ENCODE measurements at regions not wholly inside any gene's neighbourhood (a gene's known extent, or its start where the extent isn't known, plus 50 kb on each side); places are given as distances from the start of the nearest gene placed in this dataset.
A peak's percentile ranks its signal among the peaks of the same experiment; 100 is the strongest.
"Not testable (repeated sequence)": the region's sequence is repeated elsewhere in the genome, so short reads cannot be mapped to it uniquely, and the experiment has no call there.

- no peaks in the 10 kb centered on the region for H3K36me3 ChIP-seq
- no peak overlapping the region for H3K4me3 ChIP-seq
- 0 out of 2 replicates have a peak, but pooled peaks cover 2% of the 10 kb centered on the region for H3K9me3 ChIP-seq (replicated peaks)
- H3K27ac ChIP-seq = no peak overlapping the region
- no peak for DNase-seq
- H3K4me1 ChIP-seq = no peaks in the 10 kb centered on the region
- H3K27me3 ChIP-seq = no peaks in the 10 kb centered on the region
Measured at GRCh38 chr3:130800829-130801228, 54.2 kb upstream of the PIK3R4 start.

- no peaks in the 10 kb centered on the region for H3K36me3 ChIP-seq
- H3K4me1 ChIP-seq = no peaks in the 10 kb centered on the region
Measured at GRCh38 chr3:130801473-130801872, 54.8 kb upstream of the PIK3R4 start.

GRCh38 chr3:130811557-130811956 lies 64.9 kb upstream of the PIK3R4 start:
- no peak for DNase-seq
- Histone ChIP-seq H3K27ac (no peak overlapping the region), H3K36me3 (no peaks in the 10 kb centered on the region), H3K9me3 (replicated peaks) (no peaks in the 10 kb centered on the region), H3K27me3 (no peaks in the 10 kb centered on the region), H3K4me1 (peaks cover 2% of the 10 kb centered on the region; the same call in 1 of the 2 replicates), H3K4me3 (no peak overlapping the region)

More at GRCh38 chr3:130801473-130801872, 54.8 kb upstream of the PIK3R4 start:
- no peaks in the 10 kb centered on the region for H3K27me3 ChIP-seq
- no peak overlapping the region for H3K4me3 ChIP-seq
- 0 out of 2 replicates have a peak, but pooled peaks cover 3% of the 10 kb centered on the region for H3K9me3 ChIP-seq (replicated peaks)
- no peak overlapping the region for H3K27ac ChIP-seq
- DNase-seq = no peak

DNA sequence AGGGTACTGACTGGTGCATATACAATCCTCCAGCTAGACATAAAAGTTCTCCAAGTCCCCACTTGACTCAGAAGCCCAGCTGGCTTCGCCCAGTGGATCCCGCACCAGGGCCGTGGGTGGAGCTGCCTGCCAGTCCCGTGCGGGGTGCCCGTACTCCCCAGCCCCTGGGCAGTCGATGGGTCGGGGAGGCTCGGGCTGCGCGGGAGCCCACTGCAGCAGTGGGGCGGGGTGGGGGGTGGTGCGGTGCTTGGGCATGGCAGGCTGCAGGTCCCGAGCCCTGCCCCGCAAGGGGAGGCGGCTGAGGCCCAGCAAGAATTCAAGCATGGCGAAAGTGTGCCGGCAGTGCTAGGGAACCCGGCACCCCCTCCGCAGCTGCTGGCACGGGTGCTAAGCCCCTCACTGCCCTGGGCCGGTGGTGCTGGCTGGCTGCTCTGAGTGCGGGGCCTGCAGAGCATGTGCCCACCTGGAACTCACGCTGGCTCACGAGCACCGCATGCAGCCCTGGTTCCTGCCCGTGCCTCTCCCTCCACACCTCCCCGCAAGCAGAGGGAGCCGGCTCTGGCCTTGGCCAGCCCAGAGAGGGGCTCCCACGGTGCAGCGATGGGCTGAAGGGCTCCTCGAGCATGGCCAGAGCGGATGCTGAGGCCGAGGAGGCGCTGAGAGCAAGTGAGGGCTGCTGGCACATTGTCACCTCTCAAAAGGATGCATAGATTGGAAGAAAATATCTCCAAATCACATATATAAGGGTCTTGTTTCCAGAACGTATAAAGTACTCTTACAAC lies 68.3 kb upstream of the PIK3R4 start:
- Histone ChIP-seq H3K36me3 (no peaks in the 10 kb centered on the region), H3K4me1 (peaks cover 10% of the 10 kb centered on the region; the same call in 1 of the 2 replicates), H3K27me3 (no peaks in the 10 kb centered on the region), H3K4me3 (no peak overlapping the region), H3K9me3 (replicated peaks) (no peaks in the 10 kb centered on the region), H3K27ac (no peak overlapping the region)
- no peak for DNase-seq

- Histone ChIP-seq H3K9me3 (replicated peaks) (no peaks in the 10 kb centered on the region), H3K27ac (no peak overlapping the region), H3K4me3 (no peak overlapping the region), H3K36me3 (no peaks in the 10 kb centered on the region), H3K27me3 (no peaks in the 10 kb centered on the region), H3K4me1 (peaks cover 19% of the 10 kb centered on the region; the same call in 1 of the 2 replicates)
- peak; percentile 60 to 65 for DNase-seq
Measured at GRCh38 chr3:130816561-130817445, 70.2 kb upstream of the PIK3R4 start.

DNA sequence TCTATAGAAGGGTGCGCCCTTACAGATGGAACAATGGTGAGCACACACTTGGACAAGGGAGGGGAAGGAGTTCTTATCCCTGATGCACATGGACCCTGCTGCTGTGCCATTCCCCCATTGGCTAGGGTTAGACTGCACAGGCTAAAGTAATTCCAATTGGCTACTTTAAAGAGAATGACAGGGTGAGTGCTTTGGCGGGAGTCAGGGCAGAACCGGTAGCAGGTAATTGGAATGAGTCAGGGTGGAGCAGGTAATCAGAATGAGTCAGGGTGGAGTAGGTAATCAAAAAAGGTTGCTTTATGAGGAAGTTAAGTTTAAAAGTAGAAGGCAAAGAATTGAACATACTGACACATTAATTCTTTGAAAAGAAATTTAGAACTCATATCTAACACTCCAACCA lies 71.4 kb upstream of the PIK3R4 start:
- H3K9me3 ChIP-seq (replicated peaks); H3K27me3 ChIP-seq; H3K36me3 ChIP-seq; H3K4me3 ChIP-seq; DNase-seq; H3K27ac ChIP-seq: not testable (repeated sequence)
- H3K4me1 ChIP-seq = peaks cover 19% of the 10 kb centered on the region; the same call in 1 of the 2 replicates

- no peaks in the 10 kb centered on the region for H3K36me3 ChIP-seq
- peak; percentile 14 to 30 for DNase-seq
- no peak overlapping the region for H3K27ac ChIP-seq
- H3K4me3 ChIP-seq = no peak overlapping the region
- no peaks in the 10 kb centered on the region for H3K9me3 ChIP-seq (replicated peaks)
- peaks cover 19% of the 10 kb centered on the region; the same call in 1 of the 2 replicates for H3K4me1 ChIP-seq
- no peaks in the 10 kb centered on the region for H3K27me3 ChIP-seq
Measured at GRCh38 chr3:130820976-130821375, 72.9 kb upstream of the ATP2C1 start.

GRCh38 chr3:130821806-130822205 lies 72.1 kb upstream of the ATP2C1 start:
- no peak overlapping the region for H3K27ac ChIP-seq
- no peak for DNase-seq

GRCh38 chr3:130823241-130823884 lies 70.5 kb upstream of the ATP2C1 start:
- no peaks in the 10 kb centered on the region for H3K36me3 ChIP-seq
- no peak for DNase-seq
- no peaks in the 10 kb centered on the region for H3K9me3 ChIP-seq (replicated peaks)
- H3K27me3 ChIP-seq = no peaks in the 10 kb centered on the region
- H3K27ac ChIP-seq = no peak overlapping the region
- peaks cover 16% of the 10 kb centered on the region for H3K4me1 ChIP-seq
- H3K4me3 ChIP-seq = no peak overlapping the region

More at GRCh38 chr3:130821806-130822205, 72.1 kb upstream of the ATP2C1 start:
- Histone ChIP-seq H3K9me3 (replicated peaks) (no peaks in the 10 kb centered on the region), H3K27me3 (no peaks in the 10 kb centered on the region), H3K4me1 (peaks cover 20% of the 10 kb centered on the region), H3K4me3 (no peak overlapping the region), H3K36me3 (no peaks in the 10 kb centered on the region)

DNA sequence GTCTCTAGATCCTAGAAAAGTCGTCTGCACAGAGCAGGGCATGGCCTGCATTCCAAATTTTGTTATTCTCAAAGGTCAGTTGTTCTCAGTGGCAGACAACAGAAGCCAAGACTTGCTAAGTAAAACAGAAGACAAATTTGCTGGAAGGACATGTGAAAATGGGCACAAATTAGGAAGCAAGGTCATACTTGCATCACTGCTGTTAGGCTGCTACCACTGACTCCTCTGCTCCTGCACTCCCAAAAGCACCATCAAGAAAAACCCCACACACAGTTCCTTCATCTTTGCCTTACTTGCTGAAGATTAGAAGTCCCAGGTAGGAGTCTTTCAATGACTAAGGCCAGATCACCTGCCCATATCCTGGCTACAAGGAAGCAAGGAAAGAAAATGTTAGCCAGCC lies 69.9 kb upstream of the ATP2C1 start:
- Histone ChIP-seq H3K27ac (no peak overlapping the region), H3K27me3 (no peaks in the 10 kb centered on the region), H3K4me1 (peaks cover 16% of the 10 kb centered on the region), H3K9me3 (replicated peaks) (no peaks in the 10 kb centered on the region), H3K4me3 (no peak overlapping the region), H3K36me3 (no peaks in the 10 kb centered on the region)
- no peak for DNase-seq

DNA sequence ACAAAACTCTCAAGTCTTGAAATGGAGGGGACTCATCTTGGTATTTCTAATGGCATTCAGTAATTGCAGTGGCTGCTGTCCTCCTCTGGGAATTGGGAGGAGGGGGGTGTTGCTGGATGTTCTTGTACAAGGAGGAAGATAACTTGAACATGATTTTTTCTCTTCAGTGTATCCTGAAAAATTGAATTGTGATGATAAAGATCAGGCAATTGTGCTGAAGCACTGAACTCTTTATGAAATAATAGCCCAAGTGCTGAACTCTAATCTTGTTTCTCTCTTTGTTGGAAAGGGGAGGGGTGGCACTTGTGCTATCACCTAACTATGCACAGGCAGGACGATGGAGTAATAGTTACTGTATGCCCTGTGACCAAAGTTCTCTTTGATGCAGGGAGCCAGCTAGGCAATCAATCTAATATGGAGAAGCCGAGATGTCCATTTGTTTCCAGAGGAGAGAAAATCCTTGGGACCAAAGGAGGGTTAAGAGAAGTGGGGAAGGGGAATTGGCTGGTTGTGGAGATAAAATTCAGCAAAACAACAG lies 68.1 kb upstream of the ATP2C1 start:
- no peaks in the 10 kb centered on the region for H3K27me3 ChIP-seq
- no peak for DNase-seq
- H3K9me3 ChIP-seq (replicated peaks) = no peaks in the 10 kb centered on the region
- no peaks in the 10 kb centered on the region for H3K36me3 ChIP-seq
- no peak overlapping the region for H3K27ac ChIP-seq
- peaks cover 13% of the 10 kb centered on the region for H3K4me1 ChIP-seq
- H3K4me3 ChIP-seq = no peak overlapping the region

GRCh38 chr3:130826516-130827182 lies 67.2 kb upstream of the ATP2C1 start:
- peaks cover 7% of the 10 kb centered on the region for H3K4me1 ChIP-seq
- H3K27ac ChIP-seq = no peak overlapping the region
- H3K4me3 ChIP-seq = no peak overlapping the region
- no peak for DNase-seq
- no peaks in the 10 kb centered on the region for H3K36me3 ChIP-seq
- H3K9me3 ChIP-seq (replicated peaks) = no peaks in the 10 kb centered on the region
- H3K27me3 ChIP-seq = no peaks in the 10 kb centered on the region

GRCh38 chr3:130827486-130827885 lies 66.4 kb upstream of the ATP2C1 start:
- DNase-seq = no peak
- Histone ChIP-seq H3K36me3 (no peaks in the 10 kb centered on the region), H3K27ac (no peak overlapping the region), H3K4me1 (peaks cover 7% of the 10 kb centered on the region), H3K27me3 (no peaks in the 10 kb centered on the region), H3K9me3 (replicated peaks) (no peaks in the 10 kb centered on the region), H3K4me3 (no peak overlapping the region)
